ENCODE measurements at regions not wholly inside any gene's neighbourhood (a gene's known extent, or its start where the extent isn't known, plus 50 kb on each side); places are given as distances from the start of the nearest gene placed in this dataset.

DNA sequence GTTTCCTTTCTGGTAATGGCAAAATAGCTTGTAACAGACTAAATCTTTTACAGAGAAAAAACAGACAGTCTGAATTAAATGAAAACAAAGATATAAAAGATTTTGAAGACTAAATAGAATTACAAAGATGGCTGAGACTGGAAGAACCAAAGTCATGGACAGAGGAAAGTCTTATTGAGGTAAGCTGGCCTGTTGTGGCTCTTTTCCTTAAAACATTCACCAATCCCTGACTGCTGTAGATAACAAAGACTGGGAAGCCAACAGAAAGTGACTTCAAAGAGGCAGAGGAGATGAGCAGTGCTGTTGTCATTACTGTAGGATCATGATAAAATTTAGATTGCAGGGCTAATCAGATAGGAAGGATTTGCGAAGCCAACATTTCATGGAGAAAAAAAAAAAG is 517.0 kb downstream of the KIF2B start:
- H3K4me2 ChIP-seq (ENCODE audit: low read depth, low read length, poor library complexity, severe bottlenecking): no peak overlapping the region
- H3K27me3 ChIP-seq (ENCODE audit: low read length): no peaks in the 10 kb centered on the region
- no peak overlapping the region for H3K9ac ChIP-seq (ENCODE audit: low read length)
- H3F3A ChIP-seq (ENCODE audit: insufficient read depth): no peaks in the 10 kb centered on the region
- H3K36me3 ChIP-seq (ENCODE audit: low read length): no peaks in the 10 kb centered on the region
- TF ChIP-seq, protein P1, sequence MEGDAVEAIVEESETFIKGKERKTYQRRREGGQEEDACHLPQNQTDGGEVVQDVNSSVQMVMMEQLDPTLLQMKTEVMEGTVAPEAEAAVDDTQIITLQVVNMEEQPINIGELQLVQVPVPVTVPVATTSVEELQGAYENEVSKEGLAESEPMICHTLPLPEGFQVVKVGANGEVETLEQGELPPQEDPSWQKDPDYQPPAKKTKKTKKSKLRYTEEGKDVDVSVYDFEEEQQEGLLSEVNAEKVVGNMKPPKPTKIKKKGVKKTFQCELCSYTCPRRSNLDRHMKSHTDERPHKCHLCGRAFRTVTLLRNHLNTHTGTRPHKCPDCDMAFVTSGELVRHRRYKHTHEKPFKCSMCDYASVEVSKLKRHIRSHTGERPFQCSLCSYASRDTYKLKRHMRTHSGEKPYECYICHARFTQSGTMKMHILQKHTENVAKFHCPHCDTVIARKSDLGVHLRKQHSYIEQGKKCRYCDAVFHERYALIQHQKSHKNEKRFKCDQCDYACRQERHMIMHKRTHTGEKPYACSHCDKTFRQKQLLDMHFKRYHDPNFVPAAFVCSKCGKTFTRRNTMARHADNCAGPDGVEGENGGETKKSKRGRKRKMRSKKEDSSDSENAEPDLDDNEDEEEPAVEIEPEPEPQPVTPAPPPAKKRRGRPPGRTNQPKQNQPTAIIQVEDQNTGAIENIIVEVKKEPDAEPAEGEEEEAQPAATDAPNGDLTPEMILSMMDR (IDR thresholded peaks at IDR 0.05; ENCODE audit: insufficient read depth, low read length, poor library complexity, severe bottlenecking): no peak
- TF ChIP-seq EZH2phosphoT487 (conservative IDR thresholded peaks at IDR 0.05; ENCODE audit: low read length): no peak
- H4K20me1 ChIP-seq (ENCODE audit: low read depth, low read length): no peaks in the 10 kb centered on the region
- no peak overlapping the region for H2AFZ ChIP-seq (ENCODE audit: low read depth, low read length, severe bottlenecking)
- no peaks in the 10 kb centered on the region for H3K9me2 ChIP-seq (replicated peaks; ENCODE audit: insufficient read depth, low read length)
- H3K79me2 ChIP-seq (ENCODE audit: insufficient read depth, low read length): no peaks in the 10 kb centered on the region
- H3K4me3 ChIP-seq (ENCODE audit: insufficient read depth, low read length, poor library complexity, severe bottlenecking): no peak overlapping the region
- H3K9me3 ChIP-seq (ENCODE audit: insufficient read depth, low read length): no peaks in the 10 kb centered on the region
- H3K27ac ChIP-seq (ENCODE audit: low read depth, low read length): no peak overlapping the region

GRCh38 chr17:54347495-54347894 is 524.8 kb downstream of the KIF2B start:
- TF ChIP-seq EZH2phosphoT487 (conservative IDR thresholded peaks at IDR 0.05; ENCODE audit: low read length): no peak
- TF ChIP-seq, protein P1 (IDR thresholded peaks at IDR 0.05; ENCODE audit: insufficient read depth, low read length, poor library complexity, severe bottlenecking): no peak
- Histone ChIP-seq H3K36me3 (ENCODE audit: low read length) (no peaks in the 10 kb centered on the region), H3K9me2 (replicated peaks; ENCODE audit: insufficient read depth, low read length) (no peaks in the 10 kb centered on the region), H3K4me3 (ENCODE audit: insufficient read depth, low read length, poor library complexity, severe bottlenecking) (no peak overlapping the region), H3K79me2 (ENCODE audit: insufficient read depth, low read length) (no peaks in the 10 kb centered on the region), H3K27me3 (ENCODE audit: low read length) (no peaks in the 10 kb centered on the region), H2AFZ (ENCODE audit: low read depth, low read length, severe bottlenecking) (no peak overlapping the region), H3K4me2 (ENCODE audit: low read depth, low read length, poor library complexity, severe bottlenecking) (no peak overlapping the region), H4K20me1 (ENCODE audit: low read depth, low read length) (no peaks in the 10 kb centered on the region), H3K9ac (ENCODE audit: low read length) (no peak overlapping the region), H3K9me3 (ENCODE audit: insufficient read depth, low read length) (no peaks in the 10 kb centered on the region), H3F3A (ENCODE audit: insufficient read depth) (no peaks in the 10 kb centered on the region), H3K27ac (ENCODE audit: low read depth, low read length) (no peak overlapping the region)

DNA sequence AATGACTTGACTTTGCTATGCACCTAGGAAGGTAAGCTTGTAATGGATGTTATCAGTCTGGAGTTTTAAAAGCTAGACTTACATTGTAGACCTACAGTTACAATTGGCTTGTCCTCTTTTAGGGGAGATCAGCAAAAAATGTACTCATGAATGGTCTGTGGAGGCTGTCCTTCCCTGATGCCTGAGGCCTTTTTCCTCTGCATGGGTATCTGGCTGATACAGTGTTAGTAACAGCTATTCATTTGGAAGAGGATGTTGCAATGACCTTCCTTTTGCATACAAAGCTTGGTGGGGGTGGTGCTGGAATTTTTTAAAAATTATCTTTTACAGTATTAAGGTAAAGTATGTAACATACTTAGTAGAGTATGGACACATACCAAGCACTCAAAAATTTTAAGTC is 525.5 kb downstream of the KIF2B start:
- H3K9me3 ChIP-seq (ENCODE audit: insufficient read depth, low read length): no peaks in the 10 kb centered on the region
- no peaks in the 10 kb centered on the region for H3K9me2 ChIP-seq (replicated peaks; ENCODE audit: insufficient read depth, low read length)
- H3F3A ChIP-seq (ENCODE audit: insufficient read depth): no peaks in the 10 kb centered on the region
- H3K27me3 ChIP-seq (ENCODE audit: low read length): no peaks in the 10 kb centered on the region
- no peaks in the 10 kb centered on the region for H4K20me1 ChIP-seq (ENCODE audit: low read depth, low read length)
- no peak overlapping the region for H3K9ac ChIP-seq (ENCODE audit: low read length)
- H3K4me3 ChIP-seq (ENCODE audit: insufficient read depth, low read length, poor library complexity, severe bottlenecking): no peak overlapping the region
- H3K4me2 ChIP-seq (ENCODE audit: low read depth, low read length, poor library complexity, severe bottlenecking): no peak overlapping the region
- H2AFZ ChIP-seq (ENCODE audit: low read depth, low read length, severe bottlenecking): no peak overlapping the region
- H3K79me2 ChIP-seq (ENCODE audit: insufficient read depth, low read length): no peaks in the 10 kb centered on the region
- no peaks in the 10 kb centered on the region for H3K36me3 ChIP-seq (ENCODE audit: low read length)
- TF ChIP-seq EZH2phosphoT487 (conservative IDR thresholded peaks at IDR 0.05; ENCODE audit: low read length): no peak
- TF ChIP-seq, protein P1 (IDR thresholded peaks at IDR 0.05; ENCODE audit: insufficient read depth, low read length, poor library complexity, severe bottlenecking): no peak
- no peak overlapping the region for H3K27ac ChIP-seq (ENCODE audit: low read depth, low read length)
